ENCODE measurements at regions not wholly inside any gene's neighbourhood (a gene's known extent, or its start where the extent isn't known, plus 50 kb on each side); places are given as distances from the start of the nearest gene placed in this dataset.

DNA sequence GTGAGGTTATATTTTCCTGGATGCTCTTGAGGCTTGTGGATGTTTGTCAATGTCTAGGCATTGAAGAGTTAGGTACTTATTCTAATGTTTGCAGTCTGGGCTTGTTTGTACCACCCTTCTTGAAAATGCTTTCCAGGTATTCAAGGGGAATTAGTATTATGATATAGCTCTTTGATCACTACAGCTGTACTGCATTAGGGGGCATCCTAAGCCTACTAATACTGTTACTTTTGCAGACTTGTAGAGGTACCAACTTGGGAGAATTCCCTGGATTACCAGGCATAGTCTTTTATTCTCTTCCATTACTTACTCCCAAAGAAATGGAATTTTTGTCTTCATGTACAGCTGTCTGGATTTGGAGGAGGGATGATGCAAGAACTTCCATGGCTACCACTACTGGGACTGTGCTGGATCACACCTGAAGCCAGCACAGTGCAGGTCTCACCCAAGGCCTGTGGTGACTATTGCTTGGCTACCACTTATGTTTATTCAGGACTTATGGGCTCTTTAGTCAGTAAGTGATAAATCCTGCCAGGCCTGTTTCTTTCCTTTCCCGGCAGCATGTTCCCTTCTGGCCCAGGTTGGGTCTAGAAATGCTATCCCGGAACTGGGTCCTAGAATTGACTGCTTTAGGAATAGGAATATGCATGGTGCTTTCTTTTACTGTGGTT is 402.9 kb downstream of the IL20RB start:
- Histone ChIP-seq H3K9me3 (no peaks in the 10 kb centered on the region), H3K27me3 (replicated peaks; ENCODE audit: control insufficient read depth, insufficient read depth, low read length) (no peaks in the 10 kb centered on the region), H3K4me3 (ENCODE audit: low read depth, low read length) (no peak overlapping the region), H3K36me3 (ENCODE audit: control insufficient read depth, insufficient read depth, low read length) (no peaks in the 10 kb centered on the region), H3K4me1 (no peaks in the 10 kb centered on the region)
- Mint-ChIP-seq H3K9me3 (ENCODE audit: unreplicated experiment) (peaks cover 7% of the 10 kb centered on the region), H3K27ac (ENCODE audit: unreplicated experiment) (no peak overlapping the region), H3K36me3 (ENCODE audit: insufficient read depth, unreplicated experiment) (no peaks in the 10 kb centered on the region), H3K4me3 (ENCODE audit: unreplicated experiment) (no peak overlapping the region), H3K27me3 (ENCODE audit: insufficient read depth, unreplicated experiment) (peaks cover 4% of the 10 kb centered on the region), H3K4me1 (ENCODE audit: low read depth, unreplicated experiment) (no peaks in the 10 kb centered on the region)
- BruUV-seq (replicated peaks), result no TSS peak
- no peak for DNase-seq
- TF ChIP-seq, protein P1, sequence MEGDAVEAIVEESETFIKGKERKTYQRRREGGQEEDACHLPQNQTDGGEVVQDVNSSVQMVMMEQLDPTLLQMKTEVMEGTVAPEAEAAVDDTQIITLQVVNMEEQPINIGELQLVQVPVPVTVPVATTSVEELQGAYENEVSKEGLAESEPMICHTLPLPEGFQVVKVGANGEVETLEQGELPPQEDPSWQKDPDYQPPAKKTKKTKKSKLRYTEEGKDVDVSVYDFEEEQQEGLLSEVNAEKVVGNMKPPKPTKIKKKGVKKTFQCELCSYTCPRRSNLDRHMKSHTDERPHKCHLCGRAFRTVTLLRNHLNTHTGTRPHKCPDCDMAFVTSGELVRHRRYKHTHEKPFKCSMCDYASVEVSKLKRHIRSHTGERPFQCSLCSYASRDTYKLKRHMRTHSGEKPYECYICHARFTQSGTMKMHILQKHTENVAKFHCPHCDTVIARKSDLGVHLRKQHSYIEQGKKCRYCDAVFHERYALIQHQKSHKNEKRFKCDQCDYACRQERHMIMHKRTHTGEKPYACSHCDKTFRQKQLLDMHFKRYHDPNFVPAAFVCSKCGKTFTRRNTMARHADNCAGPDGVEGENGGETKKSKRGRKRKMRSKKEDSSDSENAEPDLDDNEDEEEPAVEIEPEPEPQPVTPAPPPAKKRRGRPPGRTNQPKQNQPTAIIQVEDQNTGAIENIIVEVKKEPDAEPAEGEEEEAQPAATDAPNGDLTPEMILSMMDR (IDR thresholded peaks at IDR 0.05; ENCODE audit: insufficient read depth in 1 of 2, low read depth in 1 of 2, low read length in 1 of 2, severe bottlenecking in 1 of 2, unreplicated experiment in 1 of 2), result no peak
- intact Hi-C loops (cut with micrococcal nuclease; ENCODE audit: unreplicated experiment), result no loop called here
- CTCF ChIA-PET, result no interaction called here
- POLR2A ChIA-PET, result no interaction called here

DNA sequence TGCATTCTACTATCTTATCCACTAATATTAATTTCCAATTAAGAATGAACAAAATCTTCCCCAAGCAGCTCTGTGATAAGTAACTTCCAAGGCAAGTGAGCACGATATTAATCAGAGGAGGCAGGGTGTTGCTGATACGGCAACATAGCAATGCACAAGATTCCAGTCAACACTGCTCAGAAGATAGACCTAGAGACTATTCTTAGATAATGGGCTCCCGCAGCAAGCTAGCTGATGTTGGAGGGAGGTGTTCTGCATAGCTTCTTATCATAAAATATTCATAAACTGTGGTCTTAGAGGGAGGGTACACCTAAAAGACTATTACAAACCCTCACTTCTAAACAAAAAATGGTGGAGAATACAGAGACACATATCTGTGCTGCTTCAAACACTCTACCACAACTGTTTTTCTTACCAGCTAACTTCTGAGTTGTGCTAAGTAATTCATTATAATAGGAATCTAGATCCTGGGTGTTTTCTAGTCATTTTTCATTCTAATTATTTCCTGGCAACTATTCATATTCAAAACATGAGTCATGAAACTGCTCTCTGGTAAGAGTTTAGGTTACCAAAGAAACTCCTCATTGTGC is 382.0 kb upstream of the SOX14 start:
- DNase-seq, result no peak
- TF ChIP-seq, protein P1 (IDR thresholded peaks at IDR 0.05; ENCODE audit: insufficient read depth in 1 of 2, low read depth in 1 of 2, low read length in 1 of 2, severe bottlenecking in 1 of 2, unreplicated experiment in 1 of 2), result no peak
- Histone ChIP-seq H3K4me3 (ENCODE audit: low read depth, low read length) (no peak overlapping the region), H3K36me3 (ENCODE audit: control insufficient read depth, insufficient read depth, low read length) (no peaks in the 10 kb centered on the region), H3K27me3 (replicated peaks; ENCODE audit: control insufficient read depth, insufficient read depth, low read length) (no peaks in the 10 kb centered on the region), H3K4me1 (no peaks in the 10 kb centered on the region), H3K9me3 (no peaks in the 10 kb centered on the region)
- H3K27me3 Mint-ChIP-seq (ENCODE audit: insufficient read depth, unreplicated experiment), result peaks cover 2% of the 10 kb centered on the region
- H3K27ac Mint-ChIP-seq (ENCODE audit: unreplicated experiment), result no peak overlapping the region
- CTCF ChIA-PET, result no interaction called here
- no peak overlapping the region for H3K4me3 Mint-ChIP-seq (ENCODE audit: unreplicated experiment)
- no TSS peak for BruUV-seq (replicated peaks)
- H3K9me3 Mint-ChIP-seq (ENCODE audit: unreplicated experiment), result no peaks in the 10 kb centered on the region
- no peaks in the 10 kb centered on the region for H3K36me3 Mint-ChIP-seq (ENCODE audit: insufficient read depth, unreplicated experiment)
- intact Hi-C loops (cut with micrococcal nuclease; ENCODE audit: unreplicated experiment), result no loop called here
- POLR2A ChIA-PET, result no interaction called here
- H3K4me1 Mint-ChIP-seq (ENCODE audit: low read depth, unreplicated experiment), result no peaks in the 10 kb centered on the region

DNA sequence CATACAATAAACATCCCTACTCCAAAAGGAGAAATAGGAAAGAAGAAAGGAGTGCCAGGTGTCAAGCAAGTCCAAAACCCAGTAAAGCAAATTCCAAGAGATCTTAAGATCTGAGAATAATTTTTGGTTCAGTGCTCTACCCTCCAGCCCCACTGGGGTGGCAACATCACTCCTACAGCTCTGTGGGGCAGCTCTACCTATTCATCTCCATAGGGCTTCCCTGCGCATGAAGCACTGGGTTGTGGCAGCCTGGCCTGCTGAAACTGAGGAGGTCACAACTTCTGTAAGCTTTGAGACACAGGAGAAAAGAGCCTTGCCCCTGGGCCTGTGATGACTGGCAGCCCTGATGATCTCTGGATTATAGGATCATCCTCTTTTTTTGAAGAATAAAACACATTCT is 378.2 kb upstream of the SOX14 start:
- no peaks in the 10 kb centered on the region for H3K27me3 ChIP-seq (replicated peaks; ENCODE audit: control insufficient read depth, insufficient read depth, low read length)
- BruUV-seq (replicated peaks), result no TSS peak
- H3K4me3 Mint-ChIP-seq (ENCODE audit: unreplicated experiment), result no peak overlapping the region
- H3K9me3 Mint-ChIP-seq (ENCODE audit: unreplicated experiment), result no peaks in the 10 kb centered on the region
- H3K4me1 Mint-ChIP-seq (ENCODE audit: low read depth, unreplicated experiment), result no peaks in the 10 kb centered on the region
- H3K36me3 Mint-ChIP-seq (ENCODE audit: insufficient read depth, unreplicated experiment), result no peaks in the 10 kb centered on the region
- TF ChIP-seq, protein P1 (IDR thresholded peaks at IDR 0.05; ENCODE audit: insufficient read depth in 1 of 2, low read depth in 1 of 2, low read length in 1 of 2, severe bottlenecking in 1 of 2, unreplicated experiment in 1 of 2), result no peak
- H3K4me1 ChIP-seq, result no peaks in the 10 kb centered on the region
- no peak for DNase-seq
- CTCF ChIA-PET, result no interaction called here
- no peaks in the 10 kb centered on the region for H3K36me3 ChIP-seq (ENCODE audit: control insufficient read depth, insufficient read depth, low read length)
- no peaks in the 10 kb centered on the region for H3K9me3 ChIP-seq
- no peak overlapping the region for H3K4me3 ChIP-seq (ENCODE audit: low read depth, low read length)
- H3K27me3 Mint-ChIP-seq (ENCODE audit: insufficient read depth, unreplicated experiment), result no peaks in the 10 kb centered on the region
- intact Hi-C loops (cut with micrococcal nuclease; ENCODE audit: unreplicated experiment), result no loop called here
- no peak overlapping the region for H3K27ac Mint-ChIP-seq (ENCODE audit: unreplicated experiment)
- POLR2A ChIA-PET, result no interaction called here

All from Caco-2 (cell line).